Activated T-cell treated with anti-CD3 and anti-CD28 coated beads for 4 hours (primary cell): ENCODE measurements at regions not wholly inside any gene's neighbourhood (a gene's known extent, or its start where the extent isn't known, plus 50 kb on each side); places are given as distances from the start of the nearest gene placed in this dataset.
"Not testable (repeated sequence)": the region's sequence is repeated elsewhere in the genome, so short reads cannot be mapped to it uniquely, and the experiment has no call there.

Experiments used
- DNase-seq: peaks from one replicate; pipeline ENCODE4 v3.0.0-alpha.2; 2020

DNA sequence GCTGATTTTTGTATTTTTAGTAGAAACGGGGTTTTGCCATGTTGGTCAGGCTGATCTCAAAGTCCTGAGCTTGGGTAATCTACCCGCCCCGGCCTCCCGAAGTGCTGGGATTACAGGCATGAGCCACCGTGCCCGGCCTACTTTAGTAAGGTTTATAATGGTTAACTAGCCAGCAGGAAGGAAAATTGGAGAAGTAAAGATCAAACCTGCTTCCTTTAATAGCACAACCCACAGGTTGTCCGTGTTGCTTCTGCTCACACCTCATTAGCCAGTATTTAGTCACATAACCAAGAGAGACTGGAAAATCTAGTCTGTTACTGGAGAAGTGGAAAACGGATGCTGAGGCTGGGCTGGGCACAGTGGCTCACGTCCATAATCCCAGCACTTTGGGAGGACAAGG lies 51.9 kb upstream of the TBL1XR1 start:
- no peak for DNase-seq

- DNase-seq = no peak
These were observed 52.9 kb upstream of the TBL1XR1 start for GRCh38 chr3:177250151-177250550.

DNA sequence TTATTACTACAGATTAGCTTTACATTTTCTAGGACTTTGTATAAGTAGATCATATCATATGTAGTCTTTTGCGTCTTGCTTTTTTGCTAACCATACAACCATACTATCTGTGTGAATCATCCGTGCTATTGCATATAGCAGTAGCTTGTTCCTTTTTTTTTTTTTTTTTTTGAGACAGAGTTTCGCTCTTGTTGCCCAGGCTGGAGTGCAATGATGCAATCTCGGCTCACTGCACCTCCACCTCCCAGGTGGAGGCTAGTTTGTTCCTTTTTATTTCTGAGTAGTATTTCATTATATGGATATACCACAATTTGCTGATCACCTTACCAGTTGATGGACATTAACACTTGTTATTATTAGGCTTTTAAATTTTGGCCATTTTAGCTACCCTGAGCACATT lies 54.5 kb upstream of the TBL1XR1 start:
- no peak for DNase-seq

GRCh38 chr3:177257006-177257405 lies 59.7 kb upstream of the TBL1XR1 start:
- no peak for DNase-seq

GRCh38 chr3:177257625-177258024 lies 60.3 kb upstream of the TBL1XR1 start:
- DNase-seq = no peak

DNA sequence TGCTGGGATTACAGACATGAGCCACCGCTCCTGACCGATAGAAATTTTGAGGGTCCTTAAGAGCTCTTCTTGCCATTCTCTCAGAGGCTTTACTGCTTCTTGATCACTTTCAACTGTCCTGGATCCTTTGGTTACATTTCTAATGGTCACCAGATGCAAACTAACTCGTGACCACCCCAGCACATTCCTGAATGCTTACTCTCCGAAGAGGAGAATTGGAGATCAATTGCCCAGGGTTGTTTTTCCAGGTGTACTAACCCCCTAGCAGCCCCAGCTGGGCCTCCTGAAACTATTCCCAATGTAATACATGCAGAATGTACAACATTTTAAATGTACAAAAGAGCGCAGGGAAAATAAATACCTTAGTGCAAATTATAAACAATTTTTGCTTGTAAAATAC lies 65.1 kb upstream of the TBL1XR1 start:
- no peak for DNase-seq

GRCh38 chr3:177263615-177264368 lies 66.5 kb upstream of the TBL1XR1 start:
- no peak for DNase-seq

- DNase-seq = not testable (repeated sequence)
These were observed 74.7 kb upstream of the TBL1XR1 start for GRCh38 chr3:177271811-177272501.

DNA sequence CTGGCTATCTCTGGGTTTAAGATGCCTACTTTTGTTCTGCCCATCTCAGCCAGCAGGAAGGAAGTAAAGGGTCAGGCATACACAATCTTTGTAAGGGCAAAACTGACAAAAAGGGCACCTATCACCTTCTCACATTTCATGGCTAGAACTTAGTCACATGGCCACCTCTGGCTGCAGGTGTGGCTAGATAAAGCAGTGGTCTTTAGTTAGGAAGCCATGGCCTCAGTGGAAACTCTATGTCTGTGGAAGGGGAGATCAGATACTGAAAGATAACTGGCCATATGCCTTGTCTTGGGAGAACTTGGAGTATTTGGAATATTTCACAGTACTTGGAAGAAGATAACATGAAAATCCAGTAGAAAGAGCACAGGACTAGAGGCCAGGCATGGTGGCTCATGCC lies 80.7 kb upstream of the TBL1XR1 start:
- DNase-seq = no peak

DNA sequence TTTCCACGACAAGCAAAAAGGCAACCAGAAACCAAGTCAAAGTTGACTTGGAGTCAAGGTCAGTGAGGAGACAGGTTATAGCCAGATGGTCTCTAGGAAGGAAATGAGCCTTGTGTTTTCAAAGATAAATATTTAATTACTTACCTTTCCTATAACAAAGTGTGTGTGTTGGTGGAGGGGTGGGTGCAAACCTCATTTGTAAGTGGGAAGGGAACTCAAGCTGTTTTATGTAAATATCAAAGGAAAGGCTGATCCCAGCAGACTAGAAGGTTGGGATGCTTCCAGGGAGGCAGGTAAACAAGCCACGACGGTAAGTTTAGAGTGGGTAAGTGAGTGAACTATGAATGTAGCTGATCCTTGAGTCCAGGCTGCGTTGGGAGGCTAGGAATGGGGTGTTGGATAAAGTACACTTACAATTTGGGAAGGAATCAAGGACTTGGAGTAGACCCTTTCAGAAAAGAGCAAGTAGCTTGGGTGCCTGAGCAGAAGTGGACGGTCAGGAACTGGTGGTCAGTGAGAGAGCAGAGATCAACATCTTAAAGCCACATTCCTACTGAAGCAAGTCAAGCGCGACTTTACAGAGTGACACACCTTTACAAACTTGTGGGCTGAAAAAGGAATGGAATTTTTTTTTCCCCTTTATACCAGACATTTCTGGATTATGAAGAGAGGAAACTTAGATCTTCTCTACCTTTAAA lies 82.0 kb upstream of the TBL1XR1 start:
- no peak for DNase-seq

DNA sequence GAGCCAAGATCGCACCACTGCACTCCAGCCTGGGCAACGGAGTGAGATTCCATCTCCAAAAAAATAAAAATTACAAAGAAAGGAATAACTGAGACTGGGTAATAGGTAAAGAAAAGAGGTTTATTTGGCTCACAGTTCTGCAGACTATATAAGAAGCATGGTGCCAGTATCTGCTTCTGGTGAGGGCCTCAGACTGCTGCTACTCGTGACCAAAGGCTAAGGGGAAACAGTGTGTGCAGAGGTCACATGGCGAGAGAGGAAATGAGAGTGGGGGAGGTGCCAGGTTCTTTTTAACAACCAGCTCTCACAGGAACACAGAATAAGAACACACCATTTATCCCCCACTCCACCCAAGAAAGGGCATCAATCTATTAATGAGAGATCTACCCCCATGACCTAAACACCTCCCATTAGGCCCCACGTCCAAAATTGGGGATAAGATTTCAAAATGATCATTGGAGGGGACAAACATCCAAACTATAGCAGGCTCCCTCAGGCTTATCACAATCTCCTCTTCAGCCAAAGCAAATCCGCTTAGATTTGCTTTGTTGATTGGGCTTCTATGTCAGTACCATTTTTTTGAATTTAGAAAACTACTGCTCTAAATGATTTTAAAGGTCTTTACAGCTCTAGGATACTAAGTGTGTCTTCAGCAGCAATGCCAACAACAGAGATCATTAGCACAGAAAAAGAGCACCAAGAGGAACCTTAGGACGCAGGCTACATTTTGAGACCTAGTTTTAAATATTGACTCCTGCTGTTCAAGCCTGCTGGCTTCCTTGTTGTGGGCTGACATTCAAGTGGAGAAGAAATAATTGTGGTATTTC lies 84.2 kb upstream of the TBL1XR1 start:
- no peak for DNase-seq

DNA sequence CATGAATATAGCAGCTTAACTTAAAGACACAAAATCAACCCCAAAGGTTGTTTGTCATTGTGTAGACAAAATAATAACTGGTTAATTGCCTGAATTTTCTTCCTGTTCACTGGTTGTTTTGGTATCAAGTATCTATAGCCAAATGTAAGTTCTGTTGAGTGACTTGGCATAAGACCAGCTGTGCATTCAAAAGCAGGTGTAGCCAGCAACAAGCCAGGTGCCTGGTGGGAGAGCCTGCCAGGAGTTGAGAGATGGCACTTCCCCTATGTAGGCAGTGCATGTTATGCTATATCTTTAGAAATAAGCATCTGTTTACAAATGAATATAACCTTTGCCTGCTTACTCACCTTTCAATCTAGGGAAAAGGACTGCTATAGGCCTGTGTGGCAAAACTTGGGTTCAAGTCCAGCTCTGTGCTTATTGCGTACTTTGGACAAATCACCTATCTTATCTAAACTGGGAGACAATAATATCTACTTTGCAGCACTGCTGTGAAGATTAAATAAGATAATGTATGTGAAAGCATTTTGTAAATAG lies 84.9 kb upstream of the TBL1XR1 start:
- DNase-seq = no peak

DNA sequence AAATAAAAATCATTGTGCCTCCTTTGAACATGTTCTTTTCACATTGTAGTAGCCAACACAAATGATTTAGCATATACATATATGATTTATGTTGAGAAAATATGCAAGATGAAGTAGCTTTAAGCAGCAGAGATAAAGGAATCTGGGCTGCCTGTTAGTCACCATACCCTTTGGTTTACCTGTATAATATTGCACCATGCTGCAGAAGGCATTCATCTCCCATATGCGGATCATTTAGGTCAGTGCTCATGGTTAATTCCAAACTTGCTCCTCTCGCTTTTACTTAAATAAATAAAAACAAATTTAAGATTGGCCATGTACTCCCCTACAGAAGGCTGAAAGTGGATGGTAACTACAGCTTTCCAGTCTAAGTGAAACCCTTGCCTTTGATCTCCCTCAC lies 86.7 kb upstream of the TBL1XR1 start:
- no peak for DNase-seq

GRCh38 chr3:177284383-177284881 lies 87.2 kb upstream of the TBL1XR1 start:
- DNase-seq = peak; percentile 2

- no peak for DNase-seq
These were observed 88.8 kb upstream of the TBL1XR1 start for GRCh38 chr3:177286034-177286433.

GRCh38 chr3:177287231-177287630 lies 89.9 kb upstream of the TBL1XR1 start:
- DNase-seq = no peak

- no peak for DNase-seq
These were observed 93.4 kb upstream of the TBL1XR1 start for GRCh38 chr3:177290633-177291032.

- DNase-seq = no peak
These were observed 96.9 kb upstream of the TBL1XR1 start for GRCh38 chr3:177294221-177294620.

DNA sequence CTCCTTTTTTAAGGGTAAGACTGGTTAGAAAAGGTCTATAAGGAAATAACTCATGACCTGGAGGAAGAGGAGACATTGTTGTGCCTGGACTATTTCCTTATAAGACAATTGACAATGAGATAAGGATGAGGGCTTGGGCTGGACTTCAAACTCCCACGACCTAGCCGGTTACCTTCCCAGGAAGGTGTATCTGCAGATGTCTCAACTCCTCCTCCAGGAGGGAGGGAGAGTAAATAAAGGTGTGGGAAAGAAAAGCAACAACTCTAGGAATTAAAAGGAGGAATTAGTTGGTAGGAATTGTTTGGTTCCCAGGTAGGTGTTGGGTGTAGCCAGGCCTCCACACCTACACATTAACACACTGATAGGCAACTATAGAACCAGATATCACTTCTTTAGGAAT lies 97.8 kb upstream of the TBL1XR1 start:
- no peak for DNase-seq

DNA sequence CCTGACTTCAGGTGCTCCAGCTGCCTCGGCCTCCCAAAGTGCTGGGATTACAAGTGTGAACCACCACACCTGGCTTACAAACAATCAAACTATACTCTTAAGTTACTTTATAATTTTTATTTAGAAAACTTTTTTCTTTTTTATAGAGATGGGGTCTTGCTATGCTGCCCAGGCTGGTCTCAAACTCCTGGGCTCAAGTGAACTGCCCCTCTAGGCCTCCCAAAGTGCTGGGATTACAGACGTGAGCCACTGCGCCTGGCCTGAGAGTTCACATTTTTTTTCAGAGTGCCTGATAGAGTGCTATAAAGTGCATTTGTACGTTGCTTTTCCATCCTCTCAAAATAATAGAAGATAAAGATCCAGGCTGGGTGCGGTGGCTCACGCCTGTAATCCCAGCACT lies 102.0 kb upstream of the TBL1XR1 start:
- DNase-seq = no peak

- no peak for DNase-seq
These were observed 103.0 kb upstream of the TBL1XR1 start for GRCh38 chr3:177300039-177300833.

- DNase-seq = no peak
These were observed 103.6 kb upstream of the TBL1XR1 start for GRCh38 chr3:177300842-177301241.
